Parathyroid adenoma (tissue), 2 donors: ENCODE measurements at regions not wholly inside any gene's neighbourhood (a gene's known extent, or its start where the extent isn't known, plus 50 kb on each side); places are given as distances from the start of the nearest gene placed in this dataset.

Source experiments
- H2AFZ ChIP-seq: fragments of 300-600 bp; sonication (generic); one replicate; pipeline ENCODE4 v1.7.0; 2017; ENCODE audit warnings: antibody characterized with exemption, mild to moderate bottlenecking
- H3K27ac ChIP-seq: fragments of 300-600 bp; sonication (generic); one replicate; pipeline ENCODE4 v1.7.0; 2017
- H3K27me3 ChIP-seq: fragments of 300-600 bp; sonication (generic); one replicate; pipeline ENCODE4 v1.7.0; 2017; ENCODE audit warnings: low read length; ENCODE audit not compliant: control insufficient read depth, insufficient read depth
- H3K36me3 ChIP-seq: fragments of 300-600 bp; sonication (generic); one replicate; pipeline ENCODE4 v1.7.0; 2017; ENCODE audit warnings: low read length; ENCODE audit not compliant: control insufficient read depth, insufficient read depth
- H3K4me1 ChIP-seq: fragments of 300-600 bp; sonication (generic); one replicate; pipeline ENCODE4 v1.7.0; 2017; ENCODE audit warnings: control low read depth
- H3K4me2 ChIP-seq: fragments of 300-600 bp; sonication (generic); one replicate; pipeline ENCODE4 v1.7.0; 2017; ENCODE audit warnings: low read length
- H3K4me3 ChIP-seq: fragments of 300-600 bp; sonication (generic); one replicate; pipeline ENCODE4 v1.7.0; 2017; ENCODE audit warnings: low read depth, low read length
- H3K79me2 ChIP-seq: fragments of 300-600 bp; sonication (generic); one replicate; pipeline ENCODE4 v1.7.0; 2017; ENCODE audit warnings: control low read depth
- H3K9ac ChIP-seq: fragments of 300-600 bp; sonication (generic); one replicate; pipeline ENCODE4 v1.7.0; 2017; ENCODE audit warnings: mild to moderate bottlenecking
- H3K9me3 ChIP-seq: fragments of 300-600 bp; sonication (generic); one replicate; pipeline ENCODE4 v1.7.0; 2017; ENCODE audit warnings: low read length; ENCODE audit not compliant: control insufficient read depth
- CTCF ChIP-seq: fragments of 300-600 bp; sonication (generic); IDR thresholded peaks from one replicate; pipeline ENCODE4 v1.7.0; 2017; ENCODE audit warnings: antibody characterized with exemption, mild to moderate bottlenecking
- donor health status: primary hyperparathyroidism.

GRCh38 chr20:10812759-10813327, 139.0 kb upstream of the JAG1 start:
- Histone ChIP-seq H3K4me1 (no peaks in the 10 kb centered on the region), H2AFZ (no peak overlapping the region), H3K9me3 (no peaks in the 10 kb centered on the region), H3K27ac (no peak overlapping the region), H3K4me2 (no peak overlapping the region), H3K36me3 (no peaks in the 10 kb centered on the region), H3K27me3 (no peaks in the 10 kb centered on the region), H3K4me3 (no peak overlapping the region), H3K79me2 (no peaks in the 10 kb centered on the region), H3K9ac (no peak overlapping the region)
- no peak for TF ChIP-seq CTCF

GRCh38 chr20:10823585-10823984, 149.8 kb upstream of the JAG1 start:
- H3K9me3 ChIP-seq = no peaks in the 10 kb centered on the region
- no peak overlapping the region for H3K4me3 ChIP-seq
- no peak overlapping the region for H3K9ac ChIP-seq
- no peaks in the 10 kb centered on the region for H3K36me3 ChIP-seq
- H3K27ac ChIP-seq = no peak overlapping the region
- no peak overlapping the region for H2AFZ ChIP-seq
- H3K4me1 ChIP-seq = no peaks in the 10 kb centered on the region
- H3K27me3 ChIP-seq = no peaks in the 10 kb centered on the region
- no peaks in the 10 kb centered on the region for H3K79me2 ChIP-seq
- no peak overlapping the region for H3K4me2 ChIP-seq
- no peak for TF ChIP-seq CTCF

- no peaks in the 10 kb centered on the region for H3K4me1 ChIP-seq
- no peaks in the 10 kb centered on the region for H3K36me3 ChIP-seq
- no peak overlapping the region for H3K4me3 ChIP-seq
- no peaks in the 10 kb centered on the region for H3K9me3 ChIP-seq
- no peak overlapping the region for H3K27ac ChIP-seq
- no peak overlapping the region for H3K9ac ChIP-seq
- no peaks in the 10 kb centered on the region for H3K27me3 ChIP-seq
- no peak overlapping the region for H3K4me2 ChIP-seq
- no peak for TF ChIP-seq CTCF
- no peak overlapping the region for H2AFZ ChIP-seq
- H3K79me2 ChIP-seq = no peaks in the 10 kb centered on the region
Observed at GRCh38 chr20:10824750-10825500, 151.1 kb upstream of the JAG1 start.

- Histone ChIP-seq H2AFZ (no peak overlapping the region), H3K4me2 (no peak overlapping the region), H3K36me3 (no peaks in the 10 kb centered on the region), H3K27ac (no peak overlapping the region), H3K27me3 (no peaks in the 10 kb centered on the region), H3K4me3 (no peak overlapping the region), H3K4me1 (no peaks in the 10 kb centered on the region), H3K79me2 (no peaks in the 10 kb centered on the region), H3K9ac (no peak overlapping the region), H3K9me3 (no peaks in the 10 kb centered on the region)
- no peak for TF ChIP-seq CTCF
Observed at GRCh38 chr20:10826111-10826510, 152.3 kb upstream of the JAG1 start.

GRCh38 chr20:10828180-10828579, 154.4 kb upstream of the JAG1 start:
- H3K9ac ChIP-seq = no peak overlapping the region
- no peaks in the 10 kb centered on the region for H3K79me2 ChIP-seq
- TF ChIP-seq CTCF = no peak
- H3K4me1 ChIP-seq = no peaks in the 10 kb centered on the region
- no peak overlapping the region for H3K4me3 ChIP-seq
- no peak overlapping the region for H3K4me2 ChIP-seq
- no peaks in the 10 kb centered on the region for H3K27me3 ChIP-seq
- no peak overlapping the region for H2AFZ ChIP-seq
- H3K36me3 ChIP-seq = no peaks in the 10 kb centered on the region
- no peak overlapping the region for H3K27ac ChIP-seq
- no peaks in the 10 kb centered on the region for H3K9me3 ChIP-seq
